ENCODE measurements at regions not wholly inside any gene's neighbourhood (a gene's known extent, or its start where the extent isn't known, plus 50 kb on each side); places are given as distances from the start of the nearest gene placed in this dataset.

GRCh38 chr5:162377895-162378294 is 310.3 kb downstream of the GABRG2 start:
- TF ChIP-seq CTCF (IDR thresholded peaks at IDR 0.05; ENCODE audit: insufficient read depth, low read length, poor library complexity, severe bottlenecking) (no peak), EZH2phosphoT487 (conservative IDR thresholded peaks at IDR 0.05; ENCODE audit: low read length) (no peak)
- no peaks in the 10 kb centered on the region for H4K20me1 ChIP-seq (ENCODE audit: low read depth, low read length)
- no peak overlapping the region for H3K9ac ChIP-seq (ENCODE audit: low read length)
- H3K4me2 ChIP-seq (ENCODE audit: low read depth, low read length, poor library complexity, severe bottlenecking) = no peak overlapping the region
- H3K27me3 ChIP-seq (ENCODE audit: low read length) = no peaks in the 10 kb centered on the region
- no peak overlapping the region for H3K4me3 ChIP-seq (ENCODE audit: insufficient read depth, low read length, poor library complexity, severe bottlenecking)
- H3F3A ChIP-seq (ENCODE audit: insufficient read depth) = no peaks in the 10 kb centered on the region
- H3K9me3 ChIP-seq (ENCODE audit: insufficient read depth, low read length) = no peaks in the 10 kb centered on the region
- no peaks in the 10 kb centered on the region for H3K9me2 ChIP-seq (replicated peaks; ENCODE audit: insufficient read depth, low read length)
- no peak overlapping the region for H3K27ac ChIP-seq (ENCODE audit: low read depth, low read length)
- H3K36me3 ChIP-seq (ENCODE audit: low read length) = no peaks in the 10 kb centered on the region
- H3K79me2 ChIP-seq (ENCODE audit: insufficient read depth, low read length) = no peaks in the 10 kb centered on the region
- no peak overlapping the region for H2AFZ ChIP-seq (ENCODE audit: low read depth, low read length, severe bottlenecking)

GRCh38 chr5:162382839-162383238 is 315.3 kb downstream of the GABRG2 start:
- Histone ChIP-seq H3K9me2 (replicated peaks; ENCODE audit: insufficient read depth, low read length) (no peaks in the 10 kb centered on the region), H3K79me2 (ENCODE audit: insufficient read depth, low read length) (no peaks in the 10 kb centered on the region), H4K20me1 (ENCODE audit: low read depth, low read length) (no peaks in the 10 kb centered on the region), H3K27ac (ENCODE audit: low read depth, low read length) (no peak overlapping the region), H3K9ac (ENCODE audit: low read length) (no peak overlapping the region), H3K27me3 (ENCODE audit: low read length) (no peaks in the 10 kb centered on the region), H3K9me3 (ENCODE audit: insufficient read depth, low read length) (no peaks in the 10 kb centered on the region), H3F3A (ENCODE audit: insufficient read depth) (no peaks in the 10 kb centered on the region), H3K4me3 (ENCODE audit: insufficient read depth, low read length, poor library complexity, severe bottlenecking) (no peak overlapping the region), H2AFZ (ENCODE audit: low read depth, low read length, severe bottlenecking) (no peak overlapping the region), H3K4me2 (ENCODE audit: low read depth, low read length, poor library complexity, severe bottlenecking) (no peak overlapping the region), H3K36me3 (ENCODE audit: low read length) (no peaks in the 10 kb centered on the region)
- no peak for TF ChIP-seq CTCF (IDR thresholded peaks at IDR 0.05; ENCODE audit: insufficient read depth, low read length, poor library complexity, severe bottlenecking)
- TF ChIP-seq EZH2phosphoT487 (conservative IDR thresholded peaks at IDR 0.05; ENCODE audit: low read length) = no peak

- TF ChIP-seq CTCF (IDR thresholded peaks at IDR 0.05; ENCODE audit: insufficient read depth, low read length, poor library complexity, severe bottlenecking) = no peak
- TF ChIP-seq EZH2phosphoT487 (conservative IDR thresholded peaks at IDR 0.05; ENCODE audit: low read length) = no peak
- Histone ChIP-seq H3K27ac (ENCODE audit: low read depth, low read length) (no peak overlapping the region), H3K4me3 (ENCODE audit: insufficient read depth, low read length, poor library complexity, severe bottlenecking) (no peak overlapping the region), H3K9me2 (replicated peaks; ENCODE audit: insufficient read depth, low read length) (no peaks in the 10 kb centered on the region), H3K4me2 (ENCODE audit: low read depth, low read length, poor library complexity, severe bottlenecking) (no peak overlapping the region), H3K27me3 (ENCODE audit: low read length) (no peaks in the 10 kb centered on the region), H3K9me3 (ENCODE audit: insufficient read depth, low read length) (no peaks in the 10 kb centered on the region), H3K79me2 (ENCODE audit: insufficient read depth, low read length) (no peaks in the 10 kb centered on the region), H3K9ac (ENCODE audit: low read length) (no peak overlapping the region), H3K36me3 (ENCODE audit: low read length) (no peaks in the 10 kb centered on the region), H4K20me1 (ENCODE audit: low read depth, low read length) (no peaks in the 10 kb centered on the region), H2AFZ (ENCODE audit: low read depth, low read length, severe bottlenecking) (no peak overlapping the region), H3F3A (ENCODE audit: insufficient read depth) (no peaks in the 10 kb centered on the region)
These were observed 316.7 kb downstream of the GABRG2 start for GRCh38 chr5:162384225-162384624.

All from SU-DHL-6 (cell line).